GM18502 (cell line): ENCODE measurements at regions not wholly inside any gene's neighbourhood (a gene's known extent, or its start where the extent isn't known, plus 50 kb on each side); places are given as distances from the start of the nearest gene placed in this dataset.
A peak's percentile ranks its signal among the peaks of the same experiment; 100 is the strongest.

Experiments used
- ATAC-seq: cut with Tn5 transposase; IDR thresholded peaks from one replicate; pipeline ENCODE4 v1.9.1; 2021; ENCODE audit warnings: mild to moderate bottlenecking; ENCODE audit not compliant: unreplicated experiment, poor library complexity

DNA sequence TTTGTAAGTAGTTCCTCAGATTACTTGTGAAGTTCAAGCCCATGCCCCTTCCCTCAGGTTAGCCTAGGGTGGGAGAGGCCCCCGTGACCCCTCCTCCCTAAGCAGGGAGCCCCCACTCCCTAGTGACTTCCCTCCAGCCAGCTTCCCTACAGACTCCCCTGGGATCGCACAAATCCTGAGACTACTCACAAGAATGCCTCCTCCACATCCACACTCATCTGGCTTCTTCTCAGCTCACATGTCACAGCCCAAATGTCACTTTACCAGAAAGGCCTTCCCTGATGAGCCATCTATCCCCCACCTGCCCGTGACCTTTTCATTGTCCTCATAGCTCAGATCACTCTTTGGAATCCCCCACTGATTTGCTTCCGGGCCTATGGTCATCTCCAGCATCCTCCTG, 96.7 kb upstream of the ARAP3 start:
- ATAC-seq, result no peak

DNA sequence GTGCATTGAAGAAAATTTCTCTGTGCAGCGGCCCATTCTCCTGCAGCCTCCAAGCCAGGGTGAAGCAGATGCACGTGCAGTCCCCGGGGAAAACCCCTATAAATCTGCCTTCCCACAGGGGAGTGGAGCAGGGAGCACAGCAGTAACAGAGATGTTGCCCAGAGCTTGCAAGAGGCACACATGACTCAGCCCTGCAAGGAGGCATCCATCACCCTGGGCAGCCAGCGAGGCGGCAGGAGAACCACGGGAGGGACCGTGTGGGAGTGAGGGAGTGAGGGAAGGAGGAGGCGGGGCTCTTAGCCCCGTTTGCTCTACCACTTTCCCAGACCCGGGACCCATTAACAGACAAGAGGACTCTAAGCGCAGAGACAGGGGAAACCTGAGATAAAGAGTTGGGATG, 96.2 kb upstream of the ARAP3 start:
- no peak for ATAC-seq

DNA sequence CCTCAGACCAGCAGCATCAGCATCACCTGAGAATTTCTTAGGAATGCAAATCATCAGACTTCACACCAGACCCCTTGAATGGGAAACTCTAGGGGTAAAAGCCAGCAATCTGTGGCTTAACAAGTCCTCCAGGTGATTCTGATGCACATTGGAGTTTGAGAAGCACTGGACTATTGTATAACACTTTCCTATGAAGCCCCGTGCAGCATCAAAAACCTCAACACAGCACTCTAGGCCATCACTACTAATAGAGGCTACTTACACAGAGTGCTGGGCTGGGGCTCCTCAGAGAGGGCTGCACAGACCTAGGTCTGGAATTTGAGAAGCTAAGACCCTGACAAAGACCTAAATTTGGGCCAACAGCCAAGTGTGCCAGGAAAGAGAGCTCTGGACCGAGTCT, 95.7 kb upstream of the ARAP3 start:
- ATAC-seq, result no peak

DNA sequence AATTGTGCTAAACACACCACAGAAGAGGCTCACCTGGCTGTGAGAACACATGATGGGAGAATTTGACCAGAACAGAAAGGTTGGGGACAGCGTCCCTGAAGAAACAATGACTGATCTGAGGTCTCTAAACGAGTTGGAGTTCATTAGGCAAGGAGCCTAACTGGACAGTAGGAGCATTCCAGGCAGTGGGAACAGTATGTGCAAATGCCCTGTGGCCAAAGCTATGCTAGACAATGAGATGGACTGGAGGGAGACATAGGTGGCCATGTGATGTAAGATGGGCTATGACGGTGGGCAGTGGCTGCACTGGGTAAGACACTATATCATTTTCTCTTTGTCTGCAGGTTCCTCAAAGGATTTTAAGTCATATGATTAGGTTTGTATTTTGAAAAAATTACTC, 95.1 kb upstream of the ARAP3 start:
- ATAC-seq, result no peak

DNA sequence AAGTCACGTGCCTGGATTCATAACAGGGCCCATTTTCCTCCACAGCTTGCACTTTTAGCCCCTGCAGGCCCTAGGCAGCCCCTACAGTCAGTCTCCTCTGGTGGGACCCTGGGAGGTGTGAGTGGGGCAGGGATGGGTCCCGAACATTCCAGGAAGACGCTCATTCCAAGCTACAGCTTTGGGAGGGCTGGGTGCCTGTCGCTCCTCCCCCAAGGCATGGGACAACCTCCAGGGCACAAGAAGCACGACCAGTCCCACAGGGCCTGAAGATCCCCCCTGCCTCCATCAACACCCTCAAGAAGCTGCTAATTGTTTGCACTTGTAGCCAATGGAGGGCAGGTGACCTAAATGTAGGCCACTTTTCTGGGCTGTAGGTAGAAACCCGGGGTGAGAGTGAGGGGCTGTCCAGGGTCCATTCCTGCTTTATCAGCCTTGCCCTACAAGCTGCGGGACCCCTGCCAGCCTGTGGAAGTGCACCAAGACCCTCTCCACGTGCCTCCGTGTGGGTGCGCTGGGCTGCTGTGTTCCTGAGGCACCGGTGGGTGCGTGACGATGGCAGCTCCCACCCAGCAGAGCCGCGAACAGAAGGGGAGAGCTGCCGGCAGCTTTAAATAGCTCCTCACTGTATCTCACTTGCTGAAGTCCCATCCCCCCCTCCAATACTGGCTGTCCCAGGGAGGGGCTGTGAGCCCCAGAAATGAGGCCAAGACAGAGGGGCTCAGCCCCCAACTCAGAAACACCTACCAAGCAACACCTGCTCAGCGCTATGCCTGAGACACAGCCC, 91.9 kb upstream of the ARAP3 start:
- no peak for ATAC-seq

DNA sequence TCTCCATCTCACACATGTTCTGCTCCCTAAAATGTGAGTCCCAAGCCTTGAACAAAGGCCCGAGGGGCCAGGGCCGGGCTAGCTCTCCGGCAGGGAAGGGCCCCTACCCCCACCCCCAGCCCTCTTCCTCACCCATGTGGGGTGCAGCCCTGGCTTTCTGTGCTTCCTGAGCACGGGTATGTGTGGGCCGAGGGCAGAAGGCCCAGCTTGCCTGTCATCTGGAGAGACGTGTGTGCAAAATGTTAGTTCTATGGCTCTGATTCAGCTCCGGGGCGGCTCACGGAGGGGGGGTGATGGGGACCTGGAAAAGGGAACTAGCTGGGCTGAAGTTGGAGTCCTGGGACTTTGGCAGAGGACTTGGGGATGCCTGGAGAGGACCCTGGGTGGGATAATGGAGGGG, 90.3 kb upstream of the ARAP3 start:
- ATAC-seq, result no peak

DNA sequence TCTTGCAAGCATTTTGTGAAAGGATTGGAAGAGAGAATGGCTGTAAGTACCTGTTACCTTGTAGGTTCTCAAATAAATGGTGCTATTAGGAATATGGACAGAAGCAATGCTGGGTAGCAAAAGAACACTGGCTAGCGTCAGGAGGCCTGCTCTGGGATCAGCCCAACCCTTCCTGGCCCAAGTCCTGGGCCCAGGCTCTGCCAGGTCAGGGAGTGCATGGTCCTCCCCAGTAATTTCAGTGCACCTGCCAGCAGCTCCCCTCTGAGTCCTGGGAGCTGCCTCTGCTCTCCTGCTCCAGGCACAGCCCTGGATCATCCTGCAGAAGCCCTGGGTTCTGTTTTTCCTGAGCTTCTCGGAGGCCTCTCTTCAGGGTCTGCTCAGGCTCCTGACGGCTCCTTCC, 89.5 kb upstream of the ARAP3 start:
- no peak for ATAC-seq

DNA sequence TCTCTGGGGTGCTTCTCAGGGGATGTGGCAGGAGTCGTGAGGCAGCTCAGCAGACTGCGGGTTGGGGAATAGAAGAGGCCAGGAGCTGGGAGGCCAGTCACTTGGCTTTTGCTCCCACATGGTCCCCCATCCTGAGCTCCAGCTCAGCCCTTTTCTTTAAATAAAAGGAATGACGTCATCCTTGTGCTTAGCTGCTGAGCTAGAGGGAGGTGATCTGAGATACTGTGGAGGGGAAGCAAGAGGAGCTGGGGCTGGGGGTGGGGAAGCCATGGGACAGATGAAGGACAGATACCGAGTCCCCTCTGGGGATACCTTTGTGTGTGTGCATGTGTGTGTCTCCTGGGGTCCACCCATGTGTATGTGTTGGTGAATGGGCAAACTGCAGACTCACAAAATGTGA, 89.0 kb upstream of the ARAP3 start:
- ATAC-seq, result no peak

DNA sequence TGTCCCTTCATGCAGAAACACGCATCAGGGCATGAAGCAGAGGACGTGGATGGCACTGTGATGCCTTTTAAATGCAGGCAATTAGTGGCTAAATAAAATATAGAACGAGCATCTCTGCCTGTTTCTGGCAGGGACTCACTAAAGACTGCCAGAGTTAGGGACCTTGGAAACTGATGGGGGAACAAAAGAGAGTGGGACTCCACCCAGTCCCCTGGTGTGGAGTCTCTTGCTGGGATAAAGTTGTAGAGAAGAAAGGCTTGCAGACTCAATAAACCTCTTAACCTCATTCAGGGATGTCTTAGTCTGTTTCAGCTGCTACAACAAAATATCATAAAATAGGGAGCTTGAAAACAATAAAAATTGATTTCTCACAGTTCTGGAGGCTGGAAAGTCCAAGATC, 87.6 kb upstream of the ARAP3 start:
- ATAC-seq, result no peak

DNA sequence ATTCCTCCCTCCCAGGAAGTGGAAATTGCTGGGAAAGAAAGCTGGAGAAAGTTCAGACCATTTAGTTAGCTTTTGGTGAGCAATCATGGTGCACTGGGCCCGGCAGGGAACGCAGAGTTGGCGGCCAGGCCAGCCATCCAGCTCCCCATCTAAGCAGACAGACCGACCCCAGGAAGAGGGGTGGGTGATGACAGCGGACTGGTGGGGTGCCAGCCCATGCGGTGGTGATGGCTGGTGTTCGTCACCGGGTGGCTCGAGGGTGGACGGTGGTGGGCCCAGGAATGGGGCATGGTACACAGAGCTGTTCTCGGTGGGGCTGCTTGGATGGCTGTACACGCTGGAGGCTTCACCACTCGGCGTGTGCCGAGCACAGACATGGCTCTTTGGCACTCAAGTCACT, 85.6 kb upstream of the ARAP3 start:
- ATAC-seq, result no peak

DNA sequence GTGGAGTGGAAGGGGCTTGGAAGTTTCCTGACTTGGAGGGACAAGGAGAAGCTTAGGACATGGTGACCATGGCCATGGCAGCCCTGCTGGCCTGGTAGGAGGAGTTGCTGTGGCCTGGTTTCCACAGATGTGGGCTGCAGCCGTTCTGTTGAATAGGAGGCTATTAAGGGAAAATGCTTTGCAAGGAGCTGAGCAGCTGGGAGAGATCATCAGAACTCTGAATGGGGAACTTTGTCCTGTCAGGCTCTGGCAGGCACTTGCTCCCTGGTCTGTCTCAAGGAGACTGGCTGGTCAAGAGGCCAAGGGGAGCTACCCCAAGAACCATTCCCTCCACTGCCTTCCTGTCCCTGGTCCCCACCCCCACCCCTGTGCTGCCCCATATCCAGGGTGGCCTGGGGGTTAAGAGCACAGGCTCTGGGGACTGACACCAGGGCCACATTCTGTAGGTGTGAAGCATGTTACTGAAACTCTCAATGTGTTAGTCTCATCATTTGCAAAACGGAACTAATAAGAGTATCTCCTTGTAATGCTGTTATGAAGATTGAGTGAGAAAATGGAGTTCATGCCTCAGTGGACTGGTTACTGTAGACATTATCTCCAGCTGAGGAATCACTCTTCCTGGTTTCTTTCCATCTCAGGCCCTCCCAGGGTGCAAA, 84.0 kb upstream of the ARAP3 start:
- no peak for ATAC-seq

DNA sequence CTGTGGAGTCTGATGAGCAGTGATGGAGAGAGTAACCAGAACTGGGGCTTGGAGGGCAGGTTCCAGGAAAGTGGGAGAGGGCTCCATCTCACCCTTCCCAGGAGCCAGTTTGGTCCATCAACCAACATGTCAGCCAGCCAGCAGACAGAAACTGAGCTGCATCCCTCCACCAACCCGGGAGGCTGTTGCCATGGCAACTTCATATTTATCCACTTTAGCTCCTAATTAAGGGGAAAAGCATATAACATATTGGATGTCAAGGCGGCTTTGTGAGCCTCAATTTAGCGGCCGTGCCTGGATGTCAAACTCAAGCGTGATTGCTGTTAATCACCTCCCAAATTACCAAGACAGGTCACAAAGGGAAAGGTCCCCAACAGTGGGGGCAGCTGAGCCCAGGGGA, 81.5 kb upstream of the ARAP3 start:
- no peak for ATAC-seq

DNA sequence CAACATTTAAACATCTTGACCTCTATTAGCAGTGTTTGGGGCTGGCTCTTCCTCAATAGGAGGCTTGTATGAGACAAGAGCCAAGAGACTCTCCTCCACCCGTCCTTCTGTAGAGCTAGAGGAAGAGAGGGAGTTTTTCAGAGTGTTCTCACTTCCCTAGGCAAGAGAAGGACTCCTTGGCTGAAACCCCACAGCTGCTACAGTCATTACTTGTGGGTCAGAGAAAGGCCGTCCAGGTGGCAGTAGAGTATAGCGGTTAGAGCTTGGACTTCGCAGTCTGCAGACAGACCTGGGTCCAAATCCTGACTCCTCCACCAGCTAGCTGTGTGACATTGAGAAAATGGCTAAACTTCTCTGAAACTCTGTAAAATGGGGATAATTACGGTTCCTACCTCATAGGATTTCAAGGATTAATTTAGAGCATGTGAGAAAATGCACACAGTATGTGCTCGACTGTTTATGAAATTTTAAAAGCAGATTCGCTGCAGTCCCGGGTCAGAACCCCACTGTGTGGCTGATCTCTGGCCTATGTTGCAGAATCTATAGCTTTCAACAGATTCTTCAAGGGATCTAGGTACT, 80.8 kb upstream of the ARAP3 start:
- ATAC-seq, result peak; percentile 67

DNA sequence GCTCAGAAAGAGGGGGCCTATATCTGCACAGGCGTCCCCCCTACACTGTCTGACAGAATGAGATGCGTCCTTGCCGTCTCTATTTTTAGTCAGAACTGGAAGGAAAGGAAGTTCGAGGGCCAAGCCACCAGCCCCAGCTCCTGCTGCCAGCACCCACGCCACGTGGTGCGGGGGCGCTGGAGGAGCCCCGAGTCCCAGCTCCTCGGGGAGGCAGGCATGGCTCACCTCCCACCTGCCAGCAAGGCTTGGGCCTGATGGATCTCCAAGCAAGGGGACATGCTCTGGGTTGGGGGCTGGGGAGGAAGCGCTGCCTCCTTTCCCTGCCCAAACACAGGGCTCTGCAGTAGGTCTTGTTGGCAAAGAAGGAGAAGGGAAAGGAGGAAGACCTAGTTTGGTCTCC, 80.3 kb upstream of the ARAP3 start:
- no peak for ATAC-seq

DNA sequence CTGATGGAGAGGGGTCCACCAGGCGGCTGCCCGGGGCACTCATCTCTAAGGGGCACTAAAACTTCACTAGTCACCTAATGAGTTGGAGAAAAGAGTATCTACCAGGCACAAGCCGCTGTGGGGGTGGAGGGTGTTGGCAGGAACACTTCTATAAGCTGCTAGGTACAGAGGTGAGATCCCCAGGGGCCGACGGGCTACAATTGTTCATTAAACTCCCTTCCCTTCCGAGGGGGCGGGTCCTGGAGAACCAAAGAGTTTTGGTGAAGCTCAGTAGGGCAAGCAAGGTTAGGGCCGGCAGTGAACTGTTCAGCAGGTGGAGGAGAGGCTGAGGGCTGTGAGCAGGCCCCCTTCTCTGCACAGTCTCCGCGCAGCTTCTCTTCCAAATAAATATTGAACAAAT, 78.7 kb upstream of the ARAP3 start:
- no peak for ATAC-seq

DNA sequence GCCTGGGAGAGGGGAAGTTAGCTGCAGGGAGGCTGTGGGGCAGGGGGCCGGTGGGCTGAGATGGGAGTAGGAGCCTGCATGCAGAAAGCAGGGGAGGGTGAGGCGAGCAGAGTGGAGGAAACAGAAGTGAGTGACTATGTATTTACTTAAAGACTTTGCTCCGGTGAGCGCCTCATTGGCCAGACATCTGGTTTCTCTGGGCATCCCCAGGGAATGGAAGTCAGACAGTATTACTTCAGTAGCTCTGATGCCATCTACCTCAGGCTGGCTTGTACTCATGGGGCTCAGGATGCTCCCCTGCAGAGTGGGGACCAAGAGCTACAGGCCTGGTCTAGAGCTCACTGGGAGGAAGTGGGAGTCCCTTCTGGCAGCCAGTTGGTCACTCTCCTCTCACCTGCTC, 78.2 kb upstream of the ARAP3 start:
- ATAC-seq, result no peak

DNA sequence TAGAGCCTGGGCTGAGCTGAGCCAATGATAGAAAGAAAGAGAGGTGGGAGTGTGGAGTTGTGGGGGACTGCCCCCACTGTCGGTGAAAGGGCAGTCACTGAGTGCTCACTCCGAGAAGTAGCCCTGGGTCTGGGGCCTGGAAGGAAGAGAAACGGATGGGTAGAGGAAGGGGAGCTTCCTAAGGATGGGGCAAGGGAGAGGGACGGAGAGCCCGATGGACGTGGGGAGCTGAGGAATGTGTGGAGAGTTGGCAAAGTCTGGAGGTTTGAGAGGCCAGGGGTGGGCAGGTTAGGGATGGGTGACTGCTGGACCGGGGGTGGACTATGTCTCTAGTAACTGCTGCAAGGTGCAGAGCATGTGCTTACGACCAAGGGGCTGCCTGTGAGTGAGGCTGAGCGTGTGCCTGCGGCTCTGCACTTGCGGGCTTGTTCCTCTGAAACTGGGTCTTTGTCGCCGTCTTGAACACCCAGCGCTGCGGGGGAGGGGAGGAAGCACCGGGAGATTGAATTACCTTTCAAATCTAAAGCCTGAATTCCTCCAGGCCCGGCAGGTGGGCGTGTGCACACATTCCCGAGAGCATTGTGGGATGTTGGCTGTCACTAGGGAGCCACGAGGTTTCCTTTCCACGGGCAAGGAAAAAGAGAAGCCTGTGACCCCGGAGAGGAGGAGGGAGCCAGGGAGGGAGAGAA, 76.4 kb upstream of the ARAP3 start:
- ATAC-seq, result no peak

DNA sequence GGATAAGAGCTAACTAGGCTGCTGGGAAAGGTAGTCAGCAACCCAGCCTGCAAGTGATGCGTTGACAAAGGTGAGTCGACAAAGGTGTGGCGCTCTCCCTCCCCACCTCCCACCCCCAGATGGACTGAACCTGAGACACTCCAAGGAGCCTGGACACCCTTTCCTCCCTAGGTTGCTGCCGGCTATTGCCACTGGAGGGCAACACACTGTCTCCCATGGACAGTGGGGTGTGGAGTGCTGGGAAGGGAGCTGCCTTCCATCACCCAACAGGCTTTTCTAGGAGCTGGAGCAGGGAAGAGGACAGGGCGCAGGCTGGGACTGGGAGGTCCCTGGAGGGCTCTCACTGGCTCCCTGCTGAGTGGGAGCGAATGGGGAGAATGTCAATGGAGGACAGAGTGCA, 75.4 kb upstream of the ARAP3 start:
- no peak for ATAC-seq

DNA sequence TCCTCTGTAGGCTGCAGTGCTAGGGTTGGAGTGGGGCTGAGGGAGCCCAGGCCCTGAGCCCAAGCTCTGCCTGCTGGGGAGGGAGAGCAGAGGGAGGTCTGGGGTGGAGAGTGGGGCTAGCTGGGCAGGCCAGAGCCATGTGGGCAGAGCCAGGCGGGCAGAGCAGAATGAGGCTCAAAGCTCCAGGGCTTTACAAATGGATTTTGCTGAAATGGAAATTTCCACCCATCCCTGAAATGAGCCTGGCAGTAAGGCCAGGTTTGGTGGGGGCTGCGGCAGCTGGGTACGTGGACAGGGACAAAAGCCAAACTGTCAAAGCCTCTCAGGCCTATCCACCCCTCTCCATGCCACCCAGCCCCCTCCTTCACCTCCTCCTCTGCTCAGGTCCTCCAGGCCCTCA, 74.2 kb upstream of the ARAP3 start:
- ATAC-seq, result no peak

DNA sequence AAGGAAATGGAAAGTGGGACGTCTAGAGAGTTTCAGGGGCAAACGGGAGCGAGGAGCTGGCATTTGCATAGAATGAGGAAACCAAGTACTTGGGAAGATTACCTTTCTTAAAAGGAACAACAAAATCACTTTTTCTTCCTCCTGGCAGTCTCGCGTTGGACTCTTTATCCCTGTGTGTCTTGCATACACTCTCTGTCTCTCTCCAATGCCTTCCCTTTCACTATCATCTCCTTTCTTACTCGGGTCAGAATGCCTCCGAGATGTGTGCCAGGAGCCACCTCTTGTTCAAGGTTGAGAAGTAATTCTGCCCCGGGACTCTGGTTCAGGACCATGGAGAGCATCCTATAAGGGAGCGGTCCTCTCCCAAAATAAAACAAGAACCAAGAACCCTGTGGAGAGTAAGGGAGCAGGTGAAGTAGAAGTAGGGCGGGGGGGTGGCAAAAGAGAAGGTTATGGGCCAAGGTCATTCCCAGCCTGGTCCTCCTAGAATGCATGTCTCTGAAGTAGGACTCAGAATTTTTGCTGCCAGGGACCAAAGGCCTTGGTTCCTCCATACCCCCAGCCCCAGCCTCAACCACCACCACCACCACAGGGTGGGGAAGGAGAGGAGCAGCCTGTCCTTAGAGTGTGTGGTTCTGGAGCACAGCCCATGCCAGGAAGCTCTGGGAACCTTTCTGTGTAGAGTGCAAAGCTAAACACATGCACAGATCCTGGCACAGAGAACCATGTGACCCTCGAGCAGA, 72.1 kb upstream of the ARAP3 start:
- no peak for ATAC-seq
